HL-60 (cell line): ENCODE measurements at regions not wholly inside any gene's neighbourhood (a gene's known extent, or its start where the extent isn't known, plus 50 kb on each side); places are given as distances from the start of the nearest gene placed in this dataset.

Source experiments
- CTCF ChIP-seq: IDR thresholded peaks from one replicate; pipeline ENCODE4 v1.5.1; 2011; ENCODE audit warnings: low read length, control low read depth, inconsistent platforms; ENCODE audit not compliant: insufficient read depth
- POLR2AphosphoS5 ChIP-seq: IDR thresholded peaks from 2 replicates; pipeline ENCODE4 v1.6.1; 2012; ENCODE audit warnings: low read depth
- REST ChIP-seq: IDR thresholded peaks from 2 replicates; pipeline ENCODE4 v1.6.1; 2012; ENCODE audit warnings: low read depth; ENCODE audit not compliant: insufficient replicate concordance
- SPI1 ChIP-seq: IDR thresholded peaks from 2 replicates; pipeline ENCODE4 v1.6.1; 2012; ENCODE audit warnings: low read depth, mild to moderate bottlenecking, borderline replicate concordance

DNA sequence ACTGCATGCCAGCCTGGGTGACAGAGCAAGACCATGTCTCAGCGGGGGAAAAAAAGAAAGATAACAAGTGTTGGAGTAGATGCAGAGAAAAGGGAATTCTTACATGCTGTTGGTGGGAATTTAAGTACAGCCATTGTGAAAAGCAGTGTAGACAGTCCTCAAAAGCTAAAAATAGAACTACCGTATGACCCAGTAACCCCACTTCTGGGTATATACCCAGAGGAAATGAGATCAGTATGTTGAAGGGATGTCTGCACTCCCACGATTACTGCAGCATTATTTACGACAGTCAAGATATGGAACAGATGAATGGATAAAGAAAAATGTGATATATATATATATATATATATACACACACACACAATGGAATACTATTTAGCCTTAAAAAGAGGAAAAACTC, 225.3 kb upstream of the SLC24A2 start:
- TF ChIP-seq CTCF, result no peak
- no peak for TF ChIP-seq POLR2AphosphoS5
- TF ChIP-seq SPI1, result no peak
- no peak for TF ChIP-seq REST
